HUES6 (cell line): ENCODE measurements at regions not wholly inside any gene's neighbourhood (a gene's known extent, or its start where the extent isn't known, plus 50 kb on each side); places are given as distances from the start of the nearest gene placed in this dataset.

Experiments
- H3K27ac ChIP-seq: 2 replicates; pipeline ENCODE4 v1.7.0; 2013; ENCODE audit warnings: low read depth, mild to moderate bottlenecking, low read length, inconsistent platforms
- H3K27me3 ChIP-seq: 2 replicates; pipeline ENCODE4 v1.6.1; 2013; ENCODE audit warnings: low read length; ENCODE audit not compliant: control insufficient read depth, insufficient read depth
- H3K36me3 ChIP-seq: 2 replicates; pipeline ENCODE4 v1.6.1; 2013; ENCODE audit warnings: low read length; ENCODE audit not compliant: control insufficient read depth, insufficient read depth
- H3K4me1 ChIP-seq: 2 replicates; pipeline ENCODE4 v1.6.1; 2013; ENCODE audit warnings: low read length; ENCODE audit not compliant: control insufficient read depth, insufficient read depth
- H3K4me3 ChIP-seq: 2 replicates; pipeline ENCODE4 v1.5.1; 2013; ENCODE audit warnings: low read depth, low read length
- H3K9ac ChIP-seq: one replicate; pipeline ENCODE4 v1.6.1; 2013; ENCODE audit warnings: mild to moderate bottlenecking, low read length
- H3K9me3 ChIP-seq: 2 replicates; pipeline ENCODE4 v1.6.1; 2013; ENCODE audit warnings: low read depth, low read length; ENCODE audit not compliant: control insufficient read depth, insufficient read depth

- Histone ChIP-seq H3K27me3 (no peaks in the 10 kb centered on the region), H3K36me3 (no peaks in the 10 kb centered on the region), H3K4me3 (no peak overlapping the region), H3K9me3 (no peaks in the 10 kb centered on the region), H3K9ac (no peak overlapping the region), H3K27ac (no peak overlapping the region), H3K4me1 (no peaks in the 10 kb centered on the region)
Measured at GRCh38 chr2:82172483-82172882, 1867.9 kb upstream of the LRRTM1 start.

- H3K27me3 ChIP-seq: no peaks in the 10 kb centered on the region
- H3K4me3 ChIP-seq: no peak overlapping the region
- H3K4me1 ChIP-seq: no peaks in the 10 kb centered on the region
- no peaks in the 10 kb centered on the region for H3K36me3 ChIP-seq
- H3K9me3 ChIP-seq: no peaks in the 10 kb centered on the region
- no peak overlapping the region for H3K9ac ChIP-seq
- H3K27ac ChIP-seq: no peak overlapping the region
Measured at GRCh38 chr2:82169379-82169778, 1864.8 kb upstream of the LRRTM1 start.

- no peak overlapping the region for H3K4me3 ChIP-seq
- no peak overlapping the region for H3K9ac ChIP-seq
- no peaks in the 10 kb centered on the region for H3K36me3 ChIP-seq
- no peaks in the 10 kb centered on the region for H3K27me3 ChIP-seq
- no peak overlapping the region for H3K27ac ChIP-seq
- H3K9me3 ChIP-seq: no peaks in the 10 kb centered on the region
- H3K4me1 ChIP-seq: peaks cover 6% of the 10 kb centered on the region; the same call in 1 of the 2 replicates
Measured at GRCh38 chr2:82165377-82165776, 1860.8 kb upstream of the LRRTM1 start.

GRCh38 chr2:82158150-82158549, 1853.6 kb upstream of the LRRTM1 start:
- no peaks in the 10 kb centered on the region for H3K9me3 ChIP-seq
- no peaks in the 10 kb centered on the region for H3K27me3 ChIP-seq
- no peaks in the 10 kb centered on the region for H3K36me3 ChIP-seq
- no peaks in the 10 kb centered on the region for H3K4me1 ChIP-seq
- no peak overlapping the region for H3K27ac ChIP-seq
- no peak overlapping the region for H3K4me3 ChIP-seq
- no peak overlapping the region for H3K9ac ChIP-seq

- Histone ChIP-seq H3K4me1 (no peaks in the 10 kb centered on the region), H3K36me3 (no peaks in the 10 kb centered on the region), H3K4me3 (no peak overlapping the region), H3K9ac (no peak overlapping the region), H3K27ac (no peak overlapping the region), H3K9me3 (no peaks in the 10 kb centered on the region), H3K27me3 (no peaks in the 10 kb centered on the region)
Measured at GRCh38 chr2:82155469-82155868, 1850.9 kb upstream of the LRRTM1 start.

DNA sequence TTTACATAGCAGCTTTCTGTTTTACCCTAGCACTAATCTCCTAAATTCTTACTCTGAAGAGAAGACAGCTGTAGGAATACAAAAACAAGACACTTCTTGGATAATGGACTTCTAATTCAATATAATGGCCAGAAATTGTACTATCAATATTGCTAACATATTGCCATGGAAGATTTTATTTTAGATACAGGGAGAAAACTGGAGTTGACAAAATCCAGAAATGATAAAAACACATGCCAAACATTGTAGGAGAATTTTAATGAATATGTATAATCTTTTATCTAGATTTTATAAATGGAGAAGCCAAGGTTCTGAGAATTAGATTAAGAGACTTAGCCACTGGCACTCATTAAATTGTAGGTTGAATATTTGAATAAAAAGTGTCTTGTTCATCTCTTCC, 1838.8 kb upstream of the LRRTM1 start:
- Histone ChIP-seq H3K27me3 (no peaks in the 10 kb centered on the region), H3K36me3 (no peaks in the 10 kb centered on the region), H3K27ac (no peak overlapping the region), H3K4me1 (no peaks in the 10 kb centered on the region), H3K4me3 (no peak overlapping the region), H3K9me3 (no peaks in the 10 kb centered on the region), H3K9ac (no peak overlapping the region)

DNA sequence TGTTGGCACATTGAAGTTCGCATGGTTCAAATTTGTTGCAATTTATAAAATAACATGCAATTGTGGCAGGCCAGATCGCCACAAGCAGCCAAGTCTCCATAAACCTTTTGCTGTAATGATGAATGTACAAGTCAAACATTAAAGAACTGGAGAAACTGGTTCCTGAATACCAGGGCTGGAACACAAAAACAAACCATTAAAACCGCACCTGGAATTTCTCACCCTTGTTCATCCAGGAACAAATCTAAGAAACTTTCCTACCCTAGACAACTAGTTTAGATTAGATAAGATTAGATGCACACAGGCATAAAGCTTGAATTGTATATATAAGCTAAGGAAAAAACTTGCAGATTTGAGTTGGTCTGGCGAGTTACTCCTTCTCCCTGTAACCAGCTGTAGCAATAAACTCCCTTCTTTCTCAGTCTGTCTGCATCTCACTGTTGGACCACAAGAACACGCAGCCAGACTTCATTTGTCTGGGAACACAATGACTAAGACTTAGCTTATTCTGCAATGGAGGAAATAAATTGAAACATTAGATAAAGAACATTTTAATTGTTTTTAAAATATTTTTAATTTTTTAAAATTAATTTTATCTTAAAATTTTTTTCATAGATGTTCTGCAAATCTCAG, 1835.5 kb upstream of the LRRTM1 start:
- Histone ChIP-seq H3K9me3 (no peaks in the 10 kb centered on the region), H3K27ac (no peak overlapping the region), H3K9ac (no peak overlapping the region), H3K36me3 (no peaks in the 10 kb centered on the region), H3K4me1 (no peaks in the 10 kb centered on the region), H3K27me3 (no peaks in the 10 kb centered on the region), H3K4me3 (no peak overlapping the region)

- H3K36me3 ChIP-seq: no peaks in the 10 kb centered on the region
- no peaks in the 10 kb centered on the region for H3K27me3 ChIP-seq
Measured at GRCh38 chr2:82137441-82137840, 1832.9 kb upstream of the LRRTM1 start.

GRCh38 chr2:82128051-82128450, 1823.5 kb upstream of the LRRTM1 start:
- H3K27ac ChIP-seq: no peak overlapping the region
- no peak overlapping the region for H3K9ac ChIP-seq
- H3K4me1 ChIP-seq: 0 out of 2 replicates have a peak, but pooled peaks cover 2% of the 10 kb centered on the region
- H3K36me3 ChIP-seq: no peaks in the 10 kb centered on the region
- no peaks in the 10 kb centered on the region for H3K27me3 ChIP-seq
- peaks cover 32% of the 10 kb centered on the region for H3K9me3 ChIP-seq
- H3K4me3 ChIP-seq: no peak overlapping the region

More at GRCh38 chr2:82137441-82137840, 1832.9 kb upstream of the LRRTM1 start:
- Histone ChIP-seq H3K9ac (no peak overlapping the region), H3K4me1 (no peaks in the 10 kb centered on the region), H3K4me3 (no peak overlapping the region), H3K9me3 (no peaks in the 10 kb centered on the region), H3K27ac (no peak overlapping the region)

GRCh38 chr2:82124629-82125028, 1820.1 kb upstream of the LRRTM1 start:
- Histone ChIP-seq H3K9ac (no peak overlapping the region), H3K36me3 (no peaks in the 10 kb centered on the region), H3K27ac (no peak overlapping the region), H3K27me3 (no peaks in the 10 kb centered on the region), H3K4me1 (peaks cover 6% of the 10 kb centered on the region; the same call in 1 of the 2 replicates), H3K4me3 (no peak overlapping the region), H3K9me3 (peaks cover 11% of the 10 kb centered on the region)

DNA sequence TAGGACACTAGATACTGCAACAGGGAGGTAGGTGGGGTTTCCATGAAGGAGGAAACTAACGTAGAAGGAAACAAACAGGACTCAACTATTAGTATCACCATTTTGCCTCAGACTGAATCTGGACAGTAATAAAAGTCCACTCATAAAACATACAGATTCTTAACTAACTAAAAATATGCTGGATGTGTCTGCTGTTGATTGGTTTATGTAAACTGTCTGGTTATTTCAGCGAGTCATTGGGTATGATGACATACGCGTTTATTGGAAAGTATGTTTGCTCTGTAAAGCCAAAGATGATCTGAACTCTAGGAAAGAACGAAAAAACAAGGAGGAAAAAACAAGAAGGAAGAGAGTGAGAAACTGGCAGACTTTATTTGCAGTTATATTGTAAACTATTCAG, 1816.1 kb upstream of the LRRTM1 start:
- peaks cover 4% of the 10 kb centered on the region; the same call in 1 of the 2 replicates for H3K4me1 ChIP-seq
- H3K4me3 ChIP-seq: no peak overlapping the region
- no peak overlapping the region for H3K27ac ChIP-seq
- no peaks in the 10 kb centered on the region for H3K27me3 ChIP-seq
- no peaks in the 10 kb centered on the region for H3K9me3 ChIP-seq
- H3K36me3 ChIP-seq: no peaks in the 10 kb centered on the region
- no peak overlapping the region for H3K9ac ChIP-seq
